Kidney (tissue), 13 donors: ENCODE measurements at regions not wholly inside any gene's neighbourhood (a gene's known extent, or its start where the extent isn't known, plus 50 kb on each side); places are given as distances from the start of the nearest gene placed in this dataset.
A peak's percentile ranks its signal among the peaks of the same experiment; 100 is the strongest.

ENCODE experiments used
- DNase-seq, 5 donors: peaks; one replicate each; pipeline ENCODE4 v3.0.0-alpha.2; 2013 to 2020
- FAIRE-seq: peaks from 2 replicates; lab custom pipeline; 2012; peaks lifted over from hg19 to GRCh38; lab: Jason Lieb, UNC
- H3K27ac ChIP-seq, 2 donors: one replicate each; pipeline ENCODE4 v1.7.0; 2013; ENCODE audit warnings: low read depth in 2 of 2, low read length in 2 of 2, inconsistent platforms in 1 of 2
- H3K27me3 ChIP-seq: one replicate; pipeline ENCODE4 v1.7.1; 2013; ENCODE audit warnings: low read length, inconsistent platforms; ENCODE audit not compliant: control insufficient read depth, insufficient read depth
- H3K36me3 ChIP-seq, 3 donors: one replicate each; pipeline versions ENCODE4 v1.7.0 to v1.7.1; 2013; ENCODE audit warnings: low read length in 3 of 3, control low read depth in 1 of 3, inconsistent platforms in 1 of 3; ENCODE audit not compliant: insufficient read depth in 3 of 3, control insufficient read depth in 2 of 3
- H3K4me1 ChIP-seq, 3 donors: one replicate each; pipeline versions ENCODE4 v1.7.0 to v1.7.1; 2013; ENCODE audit warnings: low read length in 3 of 3, inconsistent platforms in 1 of 3, low read depth in 1 of 3; ENCODE audit not compliant: control insufficient read depth in 2 of 3, insufficient read depth in 2 of 3
- H3K4me3 ChIP-seq, 3 donors: one replicate each; pipeline versions ENCODE4 v1.7.0 to v1.8.1; 2013; ENCODE audit warnings: low read length in 3 of 3, control low read depth in 1 of 3, inconsistent platforms in 1 of 3
- H3K9ac ChIP-seq, 3 donors: one replicate each; pipeline versions ENCODE4 v1.7.0 to v1.7.1; 2013; ENCODE audit warnings: low read length in 3 of 3, control low read depth in 1 of 3, inconsistent platforms in 1 of 3
- H3K9me3 ChIP-seq, 3 donors: one replicate each; pipeline versions ENCODE4 v1.7.0 to v1.7.1; 2013; ENCODE audit warnings: low read length in 3 of 3, control low read depth in 1 of 3, inconsistent platforms in 1 of 3; ENCODE audit not compliant: control insufficient read depth in 2 of 3, insufficient read depth in 1 of 3
- CTCF ChIP-seq: IDR thresholded peaks from 3 replicates; pipeline ENCODE4 v1.5.1; 2012; ENCODE audit warnings: mild to moderate bottlenecking, moderate library complexity, borderline replicate concordance; ENCODE audit not compliant: insufficient read depth; ENCODE audit errors: extremely low read depth
- intact Hi-C: fragments of 100-400 bp; cut with DNase I; formaldehyde crosslinking; loops from one replicate; pipeline ENCODE4 v1.11.1; 2022
- donor health status: control.
- donor health status: control.
- donor health status: control.
- donor health status: control.
- donor health status: control.
- donor health status: DM: yes; HTN: yes; CAD: no.
- donor health status: Normal renal cell carcinoma (clear cell type).

GRCh38 chr10:129339191-129339590 is 127.8 kb upstream of the MGMT start:
- no peaks in the 10 kb centered on the region for H3K36me3 ChIP-seq
- TF ChIP-seq CTCF: no peak
- H3K27me3 ChIP-seq: peaks cover 7% of the 10 kb centered on the region
- H3K4me3 ChIP-seq: no peak overlapping the region
- no peak overlapping the region for H3K27ac ChIP-seq
- no peak for FAIRE-seq
- no peaks in the 10 kb centered on the region for H3K4me1 ChIP-seq
- no peak overlapping the region for H3K9ac ChIP-seq
- no peaks in the 10 kb centered on the region for H3K9me3 ChIP-seq
- DNase-seq: no peak
- intact Hi-C loops: no loop called here

- no peaks in the 10 kb centered on the region for H3K4me1 ChIP-seq
- no peak for TF ChIP-seq CTCF
These were observed 127.2 kb upstream of the MGMT start for GRCh38 chr10:129339841-129340240.

GRCh38 chr10:129341087-129341486 is 126.0 kb upstream of the MGMT start:
- DNase-seq: peak in 4 of 5 donors; percentile 63 to 88 (median 69)
- Histone ChIP-seq H3K4me3 (no peak overlapping the region), H3K9ac (no peak overlapping the region), H3K27me3 (no peaks in the 10 kb centered on the region), H3K4me1 (no peaks in the 10 kb centered on the region), H3K27ac (no peak overlapping the region), H3K9me3 (no peaks in the 10 kb centered on the region), H3K36me3 (no peaks in the 10 kb centered on the region)
- no peak for TF ChIP-seq CTCF
- intact Hi-C loops: no loop called here
- FAIRE-seq: no peak

More at GRCh38 chr10:129339841-129340240, 127.2 kb upstream of the MGMT start:
- Histone ChIP-seq H3K9me3 (no peaks in the 10 kb centered on the region), H3K27ac (no peak overlapping the region), H3K9ac (no peak overlapping the region), H3K36me3 (no peaks in the 10 kb centered on the region), H3K27me3 (peaks cover 3% of the 10 kb centered on the region), H3K4me3 (no peak overlapping the region)
- FAIRE-seq: no peak
- intact Hi-C loops: no loop called here
- DNase-seq: no peak

- FAIRE-seq (no peak), DNase-seq (no peak)
- H3K9ac ChIP-seq: no peak overlapping the region
- no peaks in the 10 kb centered on the region for H3K9me3 ChIP-seq
- intact Hi-C loops: no loop called here
- H3K4me3 ChIP-seq: no peak overlapping the region
- no peaks in the 10 kb centered on the region for H3K27me3 ChIP-seq
- H3K4me1 ChIP-seq: no peaks in the 10 kb centered on the region
- H3K27ac ChIP-seq: no peak overlapping the region
- H3K36me3 ChIP-seq: no peaks in the 10 kb centered on the region
- TF ChIP-seq CTCF: no peak
These were observed 124.7 kb upstream of the MGMT start for GRCh38 chr10:129342385-129342784.
